GM12891 (cell line): ENCODE measurements at regions not wholly inside any gene's neighbourhood (a gene's known extent, or its start where the extent isn't known, plus 50 kb on each side); places are given as distances from the start of the nearest gene placed in this dataset.

ENCODE experiments used
- DNase-seq: peaks from one replicate; pipeline ENCODE4 v3.0.0; 2011; ENCODE audit warnings: low spot score; ENCODE audit not compliant: insufficient read length
- FAIRE-seq: peaks from 2 replicates; lab custom pipeline; 2011; peaks lifted over from hg19 to GRCh38; lab: Jason Lieb, UNC
- PAX5 ChIP-seq: IDR thresholded peaks from 2 replicates; pipeline ENCODE4 v1.6.1; 2011; ENCODE audit warnings: low read length, moderate library complexity, mild to moderate bottlenecking; ENCODE audit not compliant: insufficient read depth, severe bottlenecking
- POLR2A ChIP-seq: IDR thresholded peaks from 2 replicates; pipeline ENCODE4 v1.6.1; 2011; ENCODE audit warnings: low read depth, low read length, control low read depth
- POLR2AphosphoS5 ChIP-seq: IDR thresholded peaks from 2 replicates; pipeline ENCODE4 v1.6.1; 2011; ENCODE audit warnings: low read depth, low read length, control low read depth
- POU2F2 ChIP-seq: IDR thresholded peaks from 2 replicates; pipeline ENCODE4 v1.6.1; 2011; ENCODE audit warnings: low read depth, mild to moderate bottlenecking, control low read depth, low read length, moderate library complexity
- SPI1 ChIP-seq: IDR thresholded peaks from 2 replicates; pipeline ENCODE4 v1.6.1; 2011; ENCODE audit warnings: low read depth, low read length, control low read depth
- TAF1 ChIP-seq: IDR thresholded peaks from 2 replicates; pipeline ENCODE4 v1.6.1; 2011; ENCODE audit warnings: low read depth, low read length, control low read depth

- FAIRE-seq = no peak
- DNase-seq = no peak
- TF ChIP-seq POLR2A (no peak), SPI1 (no peak), POU2F2 (no peak), TAF1 (no peak), POLR2AphosphoS5 (no peak), PAX5 (no peak)
These were observed 696.1 kb upstream of the TMEM132C start for GRCh38 chr12:127570793-127571360.

- TF ChIP-seq TAF1 = no peak
- no peak for TF ChIP-seq PAX5
- no peak for FAIRE-seq
- no peak for DNase-seq
These were observed 695.4 kb upstream of the TMEM132C start for GRCh38 chr12:127571578-127571977.

GRCh38 chr12:127579446-127579845 is 687.5 kb upstream of the TMEM132C start:
- TF ChIP-seq POLR2AphosphoS5 = no peak
- no peak for TF ChIP-seq POLR2A
- no peak for TF ChIP-seq TAF1
- no peak for TF ChIP-seq SPI1
- FAIRE-seq = no peak
- no peak for DNase-seq

- DNase-seq (no peak), FAIRE-seq (no peak)
- no peak for TF ChIP-seq POU2F2
- no peak for TF ChIP-seq POLR2AphosphoS5
- no peak for TF ChIP-seq PAX5
- no peak for TF ChIP-seq TAF1
- no peak for TF ChIP-seq POLR2A
These were observed 684.9 kb upstream of the TMEM132C start for GRCh38 chr12:127582074-127582473.

GRCh38 chr12:127583041-127583440 is 683.9 kb upstream of the TMEM132C start:
- no peak for TF ChIP-seq POU2F2
- no peak for TF ChIP-seq TAF1
- TF ChIP-seq POLR2A = no peak
- no peak for TF ChIP-seq PAX5
- no peak for TF ChIP-seq POLR2AphosphoS5
- no peak for TF ChIP-seq SPI1
- DNase-seq = no peak

GRCh38 chr12:127588249-127588648 is 678.7 kb upstream of the TMEM132C start:
- no peak for FAIRE-seq
- TF ChIP-seq POU2F2 (no peak), TAF1 (no peak), PAX5 (no peak), SPI1 (no peak), POLR2A (no peak), POLR2AphosphoS5 (no peak)
- no peak for DNase-seq

More at GRCh38 chr12:127583041-127583440, 683.9 kb upstream of the TMEM132C start:
- FAIRE-seq = no peak

GRCh38 chr12:127589541-127589940 is 677.4 kb upstream of the TMEM132C start:
- DNase-seq (no peak), FAIRE-seq (no peak)
- TF ChIP-seq PAX5 (no peak), POU2F2 (no peak), SPI1 (no peak), POLR2A (no peak), POLR2AphosphoS5 (no peak), TAF1 (no peak)

GRCh38 chr12:127590868-127591267 is 676.1 kb upstream of the TMEM132C start:
- DNase-seq = no peak
- no peak for FAIRE-seq

GRCh38 chr12:127592245-127592644 is 674.7 kb upstream of the TMEM132C start:
- TF ChIP-seq POU2F2 = no peak
- no peak for DNase-seq
- no peak for FAIRE-seq

More at GRCh38 chr12:127590868-127591267, 676.1 kb upstream of the TMEM132C start:
- TF ChIP-seq PAX5 (no peak), POLR2AphosphoS5 (no peak), TAF1 (no peak), POLR2A (no peak), POU2F2 (no peak), SPI1 (no peak)

GRCh38 chr12:127594351-127594970 is 672.5 kb upstream of the TMEM132C start:
- TF ChIP-seq TAF1 (no peak), POU2F2 (no peak), SPI1 (no peak), PAX5 (no peak)

GRCh38 chr12:127595506-127595905 is 671.5 kb upstream of the TMEM132C start:
- no peak for FAIRE-seq
- TF ChIP-seq SPI1 (no peak), POLR2A (no peak), POLR2AphosphoS5 (no peak), TAF1 (no peak)
- DNase-seq = no peak

More at GRCh38 chr12:127594351-127594970, 672.5 kb upstream of the TMEM132C start:
- DNase-seq = no peak
- no peak for FAIRE-seq

- FAIRE-seq = no peak
- DNase-seq = no peak
- TF ChIP-seq POLR2A = no peak
- no peak for TF ChIP-seq POLR2AphosphoS5
- TF ChIP-seq POU2F2 = no peak
- TF ChIP-seq PAX5 = no peak
- TF ChIP-seq TAF1 = no peak
- no peak for TF ChIP-seq SPI1
These were observed 670.1 kb upstream of the TMEM132C start for GRCh38 chr12:127596891-127597290.
